Progenitor cell of endocrine pancreas (in vitro differentiated cells): ENCODE measurements at regions not wholly inside any gene's neighbourhood (a gene's known extent, or its start where the extent isn't known, plus 50 kb on each side); places are given as distances from the start of the nearest gene placed in this dataset.

ENCODE experiments used
- DNase-seq: peaks from one replicate; pipeline ENCODE4 v3.0.0; 2021; ENCODE audit warnings: low spot score; ENCODE audit not compliant: unreplicated experiment
- H3K27ac Mint-ChIP-seq: 2 replicates; pipeline ENCODE4 v1.8.0; 2021; ENCODE audit warnings: mild to moderate bottlenecking, moderate library complexity, mixed read lengths
- H3K27me3 Mint-ChIP-seq: 2 replicates; pipeline ENCODE4 v1.8.0; 2021; ENCODE audit warnings: mixed read lengths
- H3K36me3 Mint-ChIP-seq: 2 replicates; pipeline ENCODE4 v1.8.0; 2022; ENCODE audit warnings: mixed read lengths; ENCODE audit not compliant: insufficient read depth
- H3K4me1 Mint-ChIP-seq: 2 replicates; pipeline ENCODE4 v1.8.0; 2021; ENCODE audit warnings: low read depth, mixed read lengths
- H3K4me3 Mint-ChIP-seq: 2 replicates; pipeline ENCODE4 v1.8.0; 2021; ENCODE audit warnings: low read depth, mild to moderate bottlenecking, moderate library complexity, mixed read lengths
- H3K9me3 Mint-ChIP-seq: 2 replicates; pipeline ENCODE4 v1.8.0; 2021; ENCODE audit warnings: low read depth, mixed read lengths
- CTCF ChIP-seq: fragments of 200-600 bp; sonication (generic); IDR thresholded peaks from one replicate; pipeline ENCODE4 v1.5.0; 2021; ENCODE audit warnings: antibody characterized with exemption, mild to moderate bottlenecking; ENCODE audit not compliant: unreplicated experiment

GRCh38 chr4:3866813-3867129, 100.6 kb downstream of the ADRA2C start:
- TF ChIP-seq CTCF, result no peak
- Mint-ChIP-seq H3K27ac (no peak overlapping the region), H3K36me3 (no peaks in the 10 kb centered on the region), H3K4me1 (peaks cover 1% of the 10 kb centered on the region), H3K4me3 (no peak overlapping the region), H3K9me3 (no peaks in the 10 kb centered on the region), H3K27me3 (peaks cover 51% of the 10 kb centered on the region)
- no peak for DNase-seq

DNA sequence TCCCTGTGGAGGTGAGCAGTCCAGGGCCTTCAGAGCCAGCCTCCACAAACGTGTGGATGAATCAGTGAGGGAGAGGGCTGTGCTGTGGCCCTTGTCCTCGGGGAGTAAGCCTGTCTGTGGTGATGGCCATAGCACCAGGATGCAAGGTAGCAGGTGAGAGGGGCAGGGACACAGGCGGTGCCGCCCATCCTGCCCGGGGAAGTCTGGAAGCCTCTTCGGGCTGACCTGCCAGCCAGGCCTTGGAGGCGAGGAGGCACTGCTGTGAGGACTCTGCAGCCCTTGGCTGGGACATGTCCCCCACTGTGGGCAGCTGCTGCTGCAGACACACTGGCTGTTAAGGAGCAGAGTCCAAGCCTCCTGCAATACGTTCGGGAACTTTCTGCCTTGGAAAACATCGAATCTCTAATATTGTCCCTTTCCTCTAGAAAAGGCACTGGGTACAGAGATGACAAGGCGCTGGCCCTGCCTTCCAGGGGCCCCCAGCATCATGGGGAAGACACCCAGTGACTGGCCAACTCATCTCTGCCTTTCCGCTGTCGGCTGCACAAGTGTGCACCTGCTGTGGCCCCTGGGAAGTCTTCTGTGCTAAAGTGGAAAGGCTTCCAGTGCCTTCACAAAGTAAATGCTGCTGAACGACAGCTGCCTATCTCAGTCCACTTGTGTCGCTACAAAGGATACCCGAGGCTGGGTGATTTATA, 101.4 kb downstream of the ADRA2C start:
- no peak overlapping the region for H3K4me3 Mint-ChIP-seq
- H3K27ac Mint-ChIP-seq, result no peak overlapping the region
- no peaks in the 10 kb centered on the region for H3K9me3 Mint-ChIP-seq
- peaks cover 1% of the 10 kb centered on the region for H3K4me1 Mint-ChIP-seq
- peaks cover 56% of the 10 kb centered on the region for H3K27me3 Mint-ChIP-seq
- no peak for TF ChIP-seq CTCF
- no peaks in the 10 kb centered on the region for H3K36me3 Mint-ChIP-seq
- DNase-seq, result no peak

GRCh38 chr4:3868211-3869173, 102.3 kb downstream of the ADRA2C start:
- Mint-ChIP-seq H3K27ac (no peak overlapping the region), H3K27me3 (peaks cover 61% of the 10 kb centered on the region), H3K36me3 (no peaks in the 10 kb centered on the region), H3K4me1 (no peaks in the 10 kb centered on the region), H3K4me3 (no peak overlapping the region), H3K9me3 (no peaks in the 10 kb centered on the region)
- DNase-seq, result no peak
- no peak for TF ChIP-seq CTCF

- Mint-ChIP-seq H3K4me1 (no peaks in the 10 kb centered on the region), H3K4me3 (no peak overlapping the region), H3K9me3 (no peaks in the 10 kb centered on the region), H3K27ac (no peak overlapping the region), H3K36me3 (no peaks in the 10 kb centered on the region), H3K27me3 (peaks cover 59% of the 10 kb centered on the region)
- TF ChIP-seq CTCF, result no peak
- no peak for DNase-seq
These were observed 103.0 kb downstream of the ADRA2C start for GRCh38 chr4:3869174-3869572.

DNA sequence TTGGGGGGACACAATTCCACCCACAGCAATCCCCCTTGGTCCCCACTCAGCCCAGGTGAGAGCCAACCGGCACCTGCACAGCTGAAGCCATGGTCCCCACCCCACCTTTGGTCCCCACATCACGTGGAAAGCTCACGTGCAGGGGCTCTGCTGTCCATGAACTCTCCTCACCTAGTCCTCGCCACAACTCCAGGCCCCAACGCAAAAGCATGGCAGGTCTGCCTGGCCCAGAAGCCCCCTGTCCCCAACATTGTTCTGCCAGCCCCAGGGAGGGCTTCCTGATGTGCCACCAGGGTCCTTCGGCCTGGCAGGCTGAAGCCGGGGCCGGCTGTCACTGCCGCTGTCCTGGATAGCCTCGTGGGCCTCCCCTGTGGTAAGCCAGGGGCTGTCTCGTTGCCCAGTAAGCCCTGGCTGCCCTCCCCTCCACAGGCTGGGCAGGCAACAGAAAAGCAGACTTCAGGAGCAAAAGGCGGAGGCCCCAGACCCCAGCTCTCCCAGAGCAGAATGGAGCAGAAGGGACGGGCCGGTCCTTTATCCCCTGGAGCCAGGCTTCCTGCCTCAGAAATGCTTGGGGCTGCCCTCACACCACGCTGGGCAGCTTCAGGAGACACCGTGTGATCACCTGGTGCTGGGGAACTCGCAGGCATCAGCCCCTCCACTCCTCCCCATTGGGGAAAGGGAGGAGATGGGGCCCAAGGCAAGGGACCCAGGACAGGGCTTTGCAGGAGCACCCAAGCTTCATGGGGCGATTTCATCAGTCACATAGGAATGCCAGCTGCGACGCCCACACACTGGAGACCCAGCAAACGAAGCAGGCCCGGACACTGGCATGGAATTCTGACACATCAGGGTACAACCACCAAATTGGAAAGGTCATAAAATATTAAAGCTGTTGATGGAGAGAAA, 103.7 kb downstream of the ADRA2C start:
- H3K36me3 Mint-ChIP-seq, result no peaks in the 10 kb centered on the region
- DNase-seq, result no peak
- no peak overlapping the region for H3K4me3 Mint-ChIP-seq
- H3K4me1 Mint-ChIP-seq, result no peaks in the 10 kb centered on the region
- TF ChIP-seq CTCF, result no peak
- peaks cover 65% of the 10 kb centered on the region for H3K27me3 Mint-ChIP-seq
- no peaks in the 10 kb centered on the region for H3K9me3 Mint-ChIP-seq
- H3K27ac Mint-ChIP-seq, result no peak overlapping the region
